Caki2 (cell line): ENCODE measurements at regions not wholly inside any gene's neighbourhood (a gene's known extent, or its start where the extent isn't known, plus 50 kb on each side); places are given as distances from the start of the nearest gene placed in this dataset.

ENCODE experiments used
- DNase-seq: peaks from one replicate; pipeline ENCODE4 v3.0.0-alpha.2; 2015; ENCODE audit warnings: low read depth
- in situ Hi-C: cut with HindIII; loops from 2 replicates; pipeline ENCODE4 v1.10.0; 2016; ENCODE audit warnings: low sequenced_read_pairs, low pct_unique_long_range_greater_than_20kb, mixed read lengths

DNA sequence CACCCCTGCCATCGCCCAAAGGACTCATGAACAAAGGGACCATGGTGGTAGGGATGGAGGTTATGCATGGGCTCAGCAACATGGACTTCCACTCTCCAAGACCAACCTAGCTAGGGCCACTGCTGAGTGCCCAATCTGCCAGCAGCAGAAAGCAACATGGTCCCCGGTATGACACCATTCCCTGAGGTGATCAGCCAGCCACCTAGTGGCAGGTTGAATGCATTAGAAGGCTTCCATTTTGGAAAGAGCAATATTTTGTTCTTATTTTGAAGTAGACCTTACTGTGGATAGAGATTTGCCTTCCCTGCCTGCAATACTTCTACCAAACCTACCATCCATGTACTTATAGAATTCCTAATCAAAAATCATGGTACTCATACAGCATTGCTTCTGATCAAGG, 99.8 kb downstream of the METTL4 start:
- in situ Hi-C loops = no loop called here
- no peak for DNase-seq

DNA sequence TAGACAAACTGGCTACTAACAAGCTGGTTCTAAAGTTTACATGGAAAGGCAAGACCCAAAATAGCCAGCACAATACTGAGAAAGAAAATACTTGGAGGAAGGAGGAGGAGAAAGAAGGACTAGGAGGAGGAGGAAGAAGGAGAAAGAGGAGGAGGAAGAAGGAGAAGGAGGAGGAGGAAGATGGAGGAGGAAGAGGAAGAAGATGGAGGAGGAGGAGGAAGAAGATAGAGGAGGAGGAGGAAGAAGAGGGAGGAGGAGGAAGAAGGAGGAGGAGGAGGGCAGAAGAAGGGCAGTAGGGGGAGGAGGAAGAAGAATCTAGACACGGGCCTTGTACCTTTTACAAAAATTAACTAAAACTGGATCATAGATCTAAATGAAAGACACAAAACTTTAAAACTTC, 92.6 kb downstream of the METTL4 start:
- no peak for DNase-seq
- in situ Hi-C loops = no loop called here

DNA sequence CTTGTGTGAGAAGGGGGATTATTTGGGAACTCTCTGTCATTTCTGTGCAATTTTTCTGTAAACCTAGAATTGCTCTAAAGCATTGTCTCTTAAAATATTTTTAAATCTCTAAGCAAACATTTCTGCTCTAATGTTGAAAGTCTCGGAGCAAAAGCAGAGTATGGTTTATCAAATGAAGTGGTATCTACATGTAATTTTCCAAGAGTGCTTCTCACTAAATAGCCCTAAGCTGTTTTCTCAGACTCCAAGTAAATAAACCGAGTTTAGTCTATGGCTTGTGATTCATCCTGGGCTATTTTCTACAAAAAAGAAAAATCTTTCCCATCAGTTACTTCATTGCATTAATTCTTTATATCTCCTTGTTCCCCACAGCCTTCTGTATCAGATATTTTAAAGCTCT, 90.8 kb downstream of the METTL4 start:
- DNase-seq = no peak
- in situ Hi-C loops = no loop called here

GRCh38 chr18:2482706-2483475, 88.4 kb downstream of the METTL4 start:
- DNase-seq = no peak

GRCh38 chr18:2485983-2486382, 85.3 kb downstream of the METTL4 start:
- DNase-seq = no peak
- in situ Hi-C loops = no loop called here

More at GRCh38 chr18:2482706-2483475, 88.4 kb downstream of the METTL4 start:
- in situ Hi-C loops = no loop called here

- in situ Hi-C loops = no loop called here
- no peak for DNase-seq
Measured at GRCh38 chr18:2486426-2486825, 84.9 kb downstream of the METTL4 start.
